SK-N-SH (cell line): ENCODE measurements at regions not wholly inside any gene's neighbourhood (a gene's known extent, or its start where the extent isn't known, plus 50 kb on each side); places are given as distances from the start of the nearest gene placed in this dataset.

Source experiments
- CTCF ChIA-PET: fragments of 300-600, 350-600 bp; formaldehyde crosslinking; extraction: SDS; loops from one replicate; lab custom pipeline; 2021; lab: Yijun Ruan, JAX
- POLR2A ChIA-PET: fragments of 350-600 bp; sonication (Branson Sonifier 250); formaldehyde crosslinking; extraction: SDS; loops from one replicate; lab custom pipeline; 2020; ENCODE audit warnings: antibody characterized with exemption, inconsistent platforms; lab: Yijun Ruan, JAX
- DNase-seq: peaks from one replicate; pipeline ENCODE4 v3.0.0; 2012
- H2AFZ ChIP-seq: fragments of 200-600 bp; sonication (generic); 2 replicates; pipeline ENCODE4 v1.8.1; 2016; ENCODE audit warnings: antibody characterized with exemption, mild to moderate bottlenecking, low read depth
- H3F3A ChIP-seq: fragments of 200-600 bp; sonication (generic); replicated peaks from 2 replicates; pipeline ENCODE3; 2016; ENCODE audit warnings: antibody characterized with exemption, mild to moderate bottlenecking; ENCODE audit not compliant: insufficient read depth
- H3K27ac ChIP-seq, 2 experiments: fragments of 200-500 bp in 1 of 2; fragments of 200-600 bp in 1 of 2; sonication (Bioruptor generic) in 1 of 2; sonication (generic), shearing (Covaris generic) in 1 of 2; 2 replicates each; pipeline versions ENCODE4 v1.5.1 to v1.6.1; 2014 to 2016; ENCODE audit warnings: low read depth in 2 of 2, inconsistent platforms in 1 of 2, low read length in 1 of 2, mild to moderate bottlenecking in 1 of 2, mixed read lengths in 1 of 2
- H3K27me3 ChIP-seq: fragments of 200-600 bp; sonication (generic), shearing (Covaris generic); 2 replicates; pipeline ENCODE4 v1.6.1; 2016; ENCODE audit warnings: mixed run types; ENCODE audit not compliant: insufficient read depth
- H3K36me3 ChIP-seq, 2 experiments: fragments of 200-500 bp in 1 of 2; fragments of 200-600 bp in 1 of 2; sonication (Bioruptor generic) in 1 of 2; sonication (generic) in 1 of 2; replicated peaks in 1 of 2; 2 replicates each; pipeline versions ENCODE3 to v1.5.1; 2014 to 2016; ENCODE audit warnings: low read length in 1 of 2, mild to moderate bottlenecking in 1 of 2; ENCODE audit not compliant: insufficient read depth in 2 of 2, control insufficient read depth in 1 of 2
- H3K4me1 ChIP-seq, 2 experiments: fragments of 200-500 bp in 1 of 2; fragments of 200-600 bp in 1 of 2; sonication (Bioruptor generic) in 1 of 2; sonication (generic), shearing (Covaris generic) in 1 of 2; 2 replicates each; pipeline versions ENCODE4 v1.5.1 to v1.6.1; 2014 to 2016; ENCODE audit warnings: low read depth in 1 of 2, low read length in 1 of 2, mixed run types in 1 of 2; ENCODE audit not compliant: insufficient read depth in 2 of 2, control insufficient read depth in 1 of 2
- H3K4me2 ChIP-seq: fragments of 200-600 bp; sonication (generic), shearing (Covaris generic); 2 replicates; pipeline ENCODE4 v1.6.1; 2017; ENCODE audit warnings: mixed run types
- H3K4me3 ChIP-seq, 2 experiments: fragments of 200-500 bp in 1 of 2; fragments of 200-600 bp in 1 of 2; sonication (Bioruptor generic) in 1 of 2; sonication (generic), shearing (Covaris generic) in 1 of 2; 2 replicates each; pipeline versions ENCODE4 v1.5.1 to v1.8.1; 2014 to 2016; ENCODE audit warnings: low read depth in 2 of 2, inconsistent platforms in 1 of 2, low read length in 1 of 2, mild to moderate bottlenecking in 1 of 2, mixed read lengths in 1 of 2, moderate library complexity in 1 of 2
- H3K79me2 ChIP-seq: fragments of 200-600 bp; sonication (generic); 2 replicates; pipeline ENCODE4 v1.8.1; 2017; ENCODE audit warnings: mild to moderate bottlenecking; ENCODE audit not compliant: insufficient read depth
- H3K9ac ChIP-seq: fragments of 200-600 bp; sonication (generic); 2 replicates; pipeline ENCODE4 v1.6.1; 2017; ENCODE audit warnings: mixed run types
- H3K9me2 ChIP-seq: fragments of 200-600 bp; sonication (generic); 2 replicates; pipeline ENCODE4 v1.6.1; 2017; ENCODE audit warnings: mixed run types
- H3K9me3 ChIP-seq: fragments of 200-600 bp; sonication (generic); 2 replicates; pipeline ENCODE4 v1.6.1; 2017; ENCODE audit warnings: mixed run types, mild to moderate bottlenecking, moderate library complexity
- H4K20me1 ChIP-seq: fragments of 200-600 bp; sonication (generic); 2 replicates; pipeline ENCODE4 v1.6.1; 2017; ENCODE audit warnings: mild to moderate bottlenecking, mixed run types; ENCODE audit not compliant: insufficient read depth
- CHD2 ChIP-seq: fragments of 150-350 bp; IDR thresholded peaks from 2 replicates; pipeline ENCODE4 v1.6.1; 2018; ENCODE audit warnings: low read length; ENCODE audit not compliant: partially characterized antibody
- EP300 ChIP-seq, 2 experiments: IDR thresholded peaks; 2 replicates each; pipeline versions ENCODE4 v1.4.0 to v1.6.1; 2012; ENCODE audit warnings: borderline replicate concordance in 1 of 2, low read depth in 1 of 2, low read length in 1 of 2
- EZH2phosphoT487 ChIP-seq: fragments of 200-600 bp; sonication (generic); IDR thresholded peaks from 2 replicates; pipeline ENCODE4 v1.6.1; 2017; ENCODE audit warnings: low read depth, mixed run types, mild to moderate bottlenecking, antibody characterized with exemption, moderate library complexity, borderline replicate concordance
- FOSL2 ChIP-seq: IDR thresholded peaks from 2 replicates; pipeline ENCODE4 v1.4.0; 2012; ENCODE audit warnings: low read depth, mild to moderate bottlenecking, moderate library complexity, borderline replicate concordance
- FOXM1 ChIP-seq: IDR thresholded peaks from 2 replicates; pipeline ENCODE4 v1.4.0; 2012; ENCODE audit warnings: low read depth, mild to moderate bottlenecking
- GATA2 ChIP-seq: sonication (generic); formaldehyde crosslinking; IDR thresholded peaks from 2 replicates; pipeline ENCODE4 v1.5.0; 2020; ENCODE audit warnings: mild to moderate bottlenecking, missing genetic modification reagents
- IRF3 ChIP-seq: fragments of 150-350 bp; IDR thresholded peaks from 2 replicates; pipeline ENCODE4 v1.6.1; 2016; ENCODE audit warnings: mild to moderate bottlenecking, low read depth, low read length
- JUND ChIP-seq: IDR thresholded peaks from 2 replicates; pipeline ENCODE4 v1.4.0; 2012
- MAX ChIP-seq: IDR thresholded peaks from 2 replicates; pipeline ENCODE4 v1.4.0; 2012; ENCODE audit warnings: low read depth
- NFIC ChIP-seq: IDR thresholded peaks from 2 replicates; pipeline ENCODE4 v1.4.0; 2012; ENCODE audit warnings: borderline replicate concordance
- PBX3 ChIP-seq: IDR thresholded peaks from 2 replicates; pipeline ENCODE4; 2012
- RXRA ChIP-seq: IDR thresholded peaks from 2 replicates; pipeline ENCODE4 v1.4.0; 2012; ENCODE audit warnings: low read depth, mild to moderate bottlenecking, borderline replicate concordance
- SIN3A ChIP-seq: IDR thresholded peaks from 2 replicates; pipeline ENCODE4 v1.6.1; 2012; ENCODE audit warnings: low read depth, mild to moderate bottlenecking, low read length, moderate library complexity, borderline replicate concordance
- TCF12 ChIP-seq: IDR thresholded peaks from 2 replicates; pipeline ENCODE4 v1.4.0; 2012
- TEAD4 ChIP-seq: IDR thresholded peaks from 2 replicates; pipeline ENCODE4 v1.4.0; 2012; ENCODE audit warnings: mild to moderate bottlenecking, borderline replicate concordance; ENCODE audit not compliant: insufficient read depth
- USF2 ChIP-seq: fragments of 150-350 bp; IDR thresholded peaks from 2 replicates; pipeline ENCODE4 v1.6.1; 2017; ENCODE audit warnings: antibody characterized with exemption, low read length, low read depth, borderline replicate concordance
- whole genome bisulfite sequencing: methylation state at CpG from one replicate; pipeline ENCODE4 v1.1.6; 2017; ENCODE audit warnings: low lambda C conversion rate; 5-methylcytosine and 5-hydroxymethylcytosine counted together
- TF ChIP-seq, protein P1 (sequence below): IDR thresholded peaks from 2 replicates; pipeline ENCODE4 v1.4.0; 2012; ENCODE audit warnings: low read depth, borderline replicate concordance
- TF ChIP-seq, protein P2 (sequence below): IDR thresholded peaks from 2 replicates; pipeline ENCODE4 v1.4.0; 2012; ENCODE audit warnings: low read depth, borderline replicate concordance

DNA sequence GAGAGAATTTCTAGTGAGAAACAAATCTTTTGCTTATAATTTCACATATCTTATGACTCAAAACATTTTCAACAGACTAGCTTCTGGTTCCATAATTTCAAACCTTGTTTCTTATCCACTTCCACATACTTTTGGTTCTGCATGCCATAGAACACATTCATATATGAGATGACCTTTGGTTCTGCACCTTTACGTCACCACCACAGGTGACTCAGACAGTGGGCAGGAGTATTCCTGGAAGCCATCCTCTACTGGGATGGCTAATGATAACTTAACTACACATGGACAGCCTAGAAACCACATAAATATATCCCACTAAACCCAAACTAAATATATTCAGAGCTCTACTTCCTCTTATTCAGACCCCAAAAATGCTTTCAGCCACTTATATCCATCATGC lies 133.3 kb downstream of the DCK start:
- Histone ChIP-seq H3K4me3 (no peak overlapping the region), H3K27ac (peak overlapping the region in 1 of 2 experiments; percentile 48; a peak in 2 of 4 replicates), H2AFZ (0 out of 2 replicates have a peak overlapping the region, but pooled peaks have one; percentile 32), H3K4me2 (no peak overlapping the region), H3K9ac (no peak overlapping the region), H3K79me2 (no peaks in the 10 kb centered on the region), H3K9me2 (no peaks in the 10 kb centered on the region), H3K9me3 (no peaks in the 10 kb centered on the region), H3F3A (peaks cover 16% of the 10 kb centered on the region), H3K27me3 (no peaks in the 10 kb centered on the region), H4K20me1 (no peaks in the 10 kb centered on the region), H3K36me3 (no peaks in the 10 kb centered on the region), H3K4me1 (no peaks in the 10 kb centered on the region)
- ChIA-PET POLR2A (no interaction called here), CTCF (no interaction called here)
- no peak for DNase-seq
- TF ChIP-seq TCF12 (peak; percentile 43; the same call in 1 of the 2 replicates), FOSL2 (peak; percentile 59; the same call in 1 of the 2 replicates), PBX3 (peak; percentile 33; the same call in 1 of the 2 replicates), EP300 (IDR thresholded peaks at IDR 0.05; ENCODE audit: borderline replicate concordance in 1 of 2, low read depth in 1 of 2, low read length in 1 of 2) (peak in 1 of 2 experiments; percentile 20; a peak in 1 of 4 replicates), NFIC (no peak), IRF3 (no peak), JUND (peak; percentile 47), RXRA (peak; percentile 41; the same call in 1 of the 2 replicates)
- WGBS, result 16% methylated on average over 1 of the region's 1 CpG

DNA sequence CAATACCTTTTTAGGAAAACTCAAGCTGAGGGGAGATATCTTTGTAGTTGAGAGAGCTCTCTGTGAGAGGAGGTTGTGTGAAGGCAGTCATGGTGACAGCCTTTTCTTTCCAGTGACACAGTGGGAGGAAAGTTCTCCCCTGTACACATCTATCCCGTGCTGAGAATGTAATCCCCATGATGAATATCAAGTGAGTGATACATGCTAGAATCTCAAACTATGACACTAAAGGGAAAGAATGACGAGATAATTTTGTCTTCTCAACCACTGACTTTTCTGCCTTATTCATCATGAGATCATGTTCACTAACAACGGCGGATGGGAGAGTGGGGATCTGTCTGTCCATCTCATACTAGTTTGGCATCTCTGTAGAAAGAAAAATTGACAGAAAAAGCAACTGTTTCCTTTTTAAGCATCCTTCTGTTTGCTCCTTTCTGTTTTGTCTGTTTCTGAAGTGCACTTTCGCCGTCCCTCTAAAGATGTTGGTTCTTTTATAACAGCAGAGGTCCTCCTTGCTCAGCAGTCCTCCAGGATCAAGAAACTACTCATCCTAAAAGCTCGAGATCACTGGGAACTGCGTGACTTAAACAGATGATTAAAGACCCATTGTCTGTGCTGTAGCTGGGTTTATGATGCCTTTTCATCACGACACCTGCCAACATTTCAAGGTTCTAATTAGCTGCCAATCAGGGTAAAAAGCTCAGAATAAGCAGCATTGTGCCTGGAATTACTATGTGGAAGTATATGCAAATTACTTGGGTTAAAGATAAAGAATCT lies 137.6 kb downstream of the DCK start:
- no peaks in the 10 kb centered on the region for H3K9me3 ChIP-seq
- H3K27me3 ChIP-seq, result no peaks in the 10 kb centered on the region; the same call in 1 of the 2 replicates
- peak overlapping the region; percentile 85 for H2AFZ ChIP-seq
- no peaks in the 10 kb centered on the region for H3K36me3 ChIP-seq
- H4K20me1 ChIP-seq, result no peaks in the 10 kb centered on the region
- CTCF ChIA-PET, result no interaction called here
- H3K4me1 ChIP-seq, result no peaks in the 10 kb centered on the region
- peak overlapping the region; percentile 69 for H3K4me2 ChIP-seq
- no peak for DNase-seq
- H3K9ac ChIP-seq, result peak overlapping the region; percentile 46
- peaks cover 21% of the 10 kb centered on the region for H3F3A ChIP-seq
- 4% methylated on average over 9 of the region's 9 CpGs for WGBS
- H3K79me2 ChIP-seq, result no peaks in the 10 kb centered on the region
- H3K9me2 ChIP-seq, result no peaks in the 10 kb centered on the region
- POLR2A ChIA-PET, result no interaction called here
- H3K27ac ChIP-seq, result peak overlapping the region in 1 of 2 experiments; percentile 57; a peak in 2 of 4 replicates
- H3K4me3 ChIP-seq, result peak overlapping the region in 1 of 2 experiments; percentile 51; a peak in 3 of 4 replicates
- no peak for TF ChIP-seq CHD2
- TF ChIP-seq SIN3A, result no peak
- TF ChIP-seq MAX, result no peak
- TF ChIP-seq IRF3, result no peak
- no peak for TF ChIP-seq EZH2phosphoT487
- TF ChIP-seq FOXM1, result no peak
- no peak for TF ChIP-seq RXRA
- TF ChIP-seq GATA2 (CRISPR knock-in tag), result no peak
- no peak for TF ChIP-seq USF2
- TF ChIP-seq, protein P1, sequence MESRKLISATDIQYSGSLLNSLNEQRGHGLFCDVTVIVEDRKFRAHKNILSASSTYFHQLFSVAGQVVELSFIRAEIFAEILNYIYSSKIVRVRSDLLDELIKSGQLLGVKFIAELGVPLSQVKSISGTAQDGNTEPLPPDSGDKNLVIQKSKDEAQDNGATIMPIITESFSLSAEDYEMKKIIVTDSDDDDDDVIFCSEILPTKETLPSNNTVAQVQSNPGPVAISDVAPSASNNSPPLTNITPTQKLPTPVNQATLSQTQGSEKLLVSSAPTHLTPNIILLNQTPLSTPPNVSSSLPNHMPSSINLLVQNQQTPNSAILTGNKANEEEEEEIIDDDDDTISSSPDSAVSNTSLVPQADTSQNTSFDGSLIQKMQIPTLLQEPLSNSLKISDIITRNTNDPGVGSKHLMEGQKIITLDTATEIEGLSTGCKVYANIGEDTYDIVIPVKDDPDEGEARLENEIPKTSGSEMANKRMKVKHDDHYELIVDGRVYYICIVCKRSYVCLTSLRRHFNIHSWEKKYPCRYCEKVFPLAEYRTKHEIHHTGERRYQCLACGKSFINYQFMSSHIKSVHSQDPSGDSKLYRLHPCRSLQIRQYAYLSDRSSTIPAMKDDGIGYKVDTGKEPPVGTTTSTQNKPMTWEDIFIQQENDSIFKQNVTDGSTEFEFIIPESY, result no peak
- no peak for TF ChIP-seq TEAD4
- TF ChIP-seq, protein P2, sequence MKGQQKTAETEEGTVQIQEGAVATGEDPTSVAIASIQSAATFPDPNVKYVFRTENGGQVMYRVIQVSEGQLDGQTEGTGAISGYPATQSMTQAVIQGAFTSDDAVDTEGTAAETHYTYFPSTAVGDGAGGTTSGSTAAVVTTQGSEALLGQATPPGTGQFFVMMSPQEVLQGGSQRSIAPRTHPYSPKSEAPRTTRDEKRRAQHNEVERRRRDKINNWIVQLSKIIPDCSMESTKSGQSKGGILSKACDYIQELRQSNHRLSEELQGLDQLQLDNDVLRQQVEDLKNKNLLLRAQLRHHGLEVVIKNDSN, result no peak
